Ureter (tissue), 1 donor: ENCODE measurements at regions not wholly inside any gene's neighbourhood (a gene's known extent, or its start where the extent isn't known, plus 50 kb on each side); places are given as distances from the start of the nearest gene placed in this dataset.

Experiments
- DNase-seq: peaks from one replicate; pipeline ENCODE4 v3.0.0-alpha.2; 2020; ENCODE audit warnings: low spot score
- donor health status: DM: yes; HTN: yes; CAD: no.

DNA sequence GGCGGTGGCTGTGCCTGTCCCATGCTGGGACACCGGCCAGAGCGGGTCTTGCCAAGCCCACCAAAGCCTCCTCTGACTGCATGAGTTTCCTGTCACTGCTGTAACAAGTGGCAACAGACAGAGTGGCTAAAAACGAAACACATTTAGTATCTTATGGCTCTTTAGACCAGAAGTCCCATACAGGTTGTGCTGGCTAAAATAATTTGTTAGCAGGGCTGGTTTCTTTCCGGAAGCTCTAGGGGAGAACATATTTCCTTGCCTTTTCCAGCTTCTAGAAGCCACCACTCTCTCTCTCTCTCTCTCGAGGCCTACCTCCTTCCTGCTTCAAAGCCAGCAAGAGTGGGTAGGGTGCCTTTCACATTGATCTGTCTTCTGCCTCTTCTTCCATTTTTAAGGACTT is 171.6 kb upstream of the PLPP4 start:
- DNase-seq: no peak

DNA sequence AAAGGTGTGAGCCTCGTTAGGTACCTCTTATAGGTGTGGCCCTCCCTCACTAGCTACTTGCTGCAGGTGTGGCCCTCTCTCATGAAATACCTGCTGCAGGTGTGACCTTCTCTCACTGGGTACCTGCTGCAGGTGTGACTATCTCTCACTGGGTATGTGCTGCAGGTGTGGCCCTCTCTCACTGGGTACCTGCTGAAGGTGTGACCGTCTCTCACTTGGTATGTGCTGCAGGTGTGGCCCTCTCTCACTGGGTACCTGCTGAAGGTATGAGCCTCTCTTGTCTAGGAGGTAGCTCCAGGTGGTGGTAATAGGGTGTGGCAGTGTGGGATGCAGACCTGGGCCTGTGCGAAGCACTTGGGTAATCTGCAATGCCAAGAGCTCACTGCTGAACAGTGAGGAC is 170.7 kb upstream of the PLPP4 start:
- DNase-seq: no peak

DNA sequence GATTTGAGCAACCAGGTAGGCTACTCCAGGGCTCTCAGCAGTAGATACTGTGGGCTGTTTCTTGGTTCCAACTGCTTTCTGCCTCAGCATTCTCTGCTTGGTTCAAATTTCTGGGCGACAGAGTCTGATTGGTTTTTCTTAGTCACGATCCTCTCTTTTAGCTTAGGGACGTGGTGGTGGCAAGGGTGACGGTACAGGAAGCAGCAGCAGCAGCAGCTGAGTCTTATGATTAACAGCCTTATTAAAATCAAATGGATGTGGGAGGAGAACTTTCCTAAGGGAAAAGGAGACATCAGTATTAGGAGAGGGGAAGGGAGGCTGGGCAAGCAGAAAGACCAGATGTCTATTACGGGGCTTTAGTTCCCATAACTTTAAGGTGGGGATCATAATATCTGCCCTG is 156.5 kb upstream of the PLPP4 start:
- DNase-seq: no peak

DNA sequence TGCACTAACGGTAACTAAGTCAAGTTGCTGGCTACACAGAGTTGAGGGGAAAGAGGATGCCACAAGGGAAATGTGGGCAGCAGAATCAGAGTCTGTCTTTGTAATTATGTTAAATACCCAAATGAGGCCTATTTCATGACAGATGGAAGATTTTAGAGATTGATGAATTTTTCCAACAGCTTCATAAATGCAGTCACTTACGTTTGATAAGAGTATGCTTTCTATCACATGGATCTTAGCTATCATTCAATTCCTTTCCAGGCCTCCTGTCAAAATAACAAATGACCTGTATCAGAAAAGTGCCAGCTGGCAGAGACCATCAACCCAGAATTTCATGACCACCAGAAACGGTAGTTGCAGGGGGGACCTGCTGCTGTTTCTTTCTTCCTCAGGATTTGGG is 148.4 kb upstream of the PLPP4 start:
- no peak for DNase-seq

DNA sequence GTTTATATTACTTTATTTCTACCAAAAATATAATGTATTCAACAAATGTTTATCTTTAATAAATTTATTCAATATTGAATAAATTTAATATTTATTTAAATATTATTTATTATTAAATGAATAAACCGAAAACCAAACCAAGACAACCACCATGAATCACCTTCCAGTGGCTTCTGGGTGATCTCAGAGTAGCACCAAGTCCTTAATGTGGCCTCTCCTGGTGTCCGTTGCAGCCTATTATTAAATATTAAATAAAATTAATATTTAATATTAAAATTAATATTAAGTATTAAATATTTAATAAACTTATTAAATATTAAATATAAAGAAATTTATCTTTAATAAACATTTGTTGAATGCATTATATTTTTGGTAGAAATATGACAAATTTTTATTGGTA is 143.3 kb upstream of the PLPP4 start:
- no peak for DNase-seq

DNA sequence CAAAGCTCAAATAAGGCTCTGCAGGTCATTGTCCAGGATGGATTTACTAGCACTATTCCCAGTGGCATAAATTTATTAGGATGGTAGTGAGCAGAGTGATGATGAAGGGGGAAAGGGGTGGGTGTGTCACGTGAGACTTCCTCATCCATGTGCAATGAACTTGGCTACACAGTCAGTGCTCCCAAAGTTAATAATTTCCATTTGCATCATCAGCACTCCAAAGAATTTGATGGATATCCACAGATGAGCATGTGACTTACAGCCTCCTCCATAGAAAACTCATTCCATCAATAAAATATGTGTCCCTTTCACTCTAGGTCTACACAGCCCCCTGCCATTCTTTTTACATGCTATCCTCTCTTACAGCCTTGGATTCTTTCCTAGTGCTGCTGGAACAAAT is 142.6 kb upstream of the PLPP4 start:
- DNase-seq: no peak

DNA sequence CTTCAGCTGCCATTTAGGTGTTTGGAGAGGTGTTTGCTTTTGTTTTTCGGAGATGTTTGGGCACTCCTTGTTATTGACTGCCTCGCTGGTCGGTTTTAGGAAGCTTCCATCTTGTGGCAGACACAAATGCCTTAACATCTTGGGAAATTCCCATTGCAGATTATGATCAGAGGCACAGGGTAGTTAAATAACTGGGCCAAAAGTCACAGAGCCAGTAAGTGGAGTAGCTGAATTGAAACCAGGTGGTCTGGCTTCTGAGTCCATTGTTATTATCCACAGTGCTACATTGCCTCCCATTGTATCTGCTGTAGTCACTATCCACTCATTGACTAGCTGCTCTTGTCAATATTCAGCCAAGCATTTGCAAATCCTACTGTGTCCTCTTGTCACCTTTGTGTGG is 138.2 kb upstream of the PLPP4 start:
- DNase-seq: no peak

DNA sequence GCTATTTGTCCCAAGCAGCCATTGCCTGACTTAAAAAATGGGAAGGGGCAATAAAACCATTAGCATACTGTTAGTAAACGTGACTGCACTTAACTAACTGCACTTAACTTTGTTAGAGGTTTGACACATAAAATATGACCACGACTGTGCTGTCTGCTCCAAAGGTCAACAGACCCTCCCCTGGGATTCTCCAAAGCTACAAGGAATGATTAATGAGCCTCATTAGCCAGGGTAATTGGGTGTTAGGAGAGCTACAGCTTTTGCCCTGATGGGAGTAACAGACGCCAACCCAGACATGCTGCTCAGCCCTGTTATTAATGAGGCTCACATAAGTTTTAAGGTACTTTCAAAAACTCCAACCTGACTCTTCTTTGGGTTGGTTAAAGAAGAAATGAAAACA is 129.4 kb upstream of the PLPP4 start:
- DNase-seq: no peak

DNA sequence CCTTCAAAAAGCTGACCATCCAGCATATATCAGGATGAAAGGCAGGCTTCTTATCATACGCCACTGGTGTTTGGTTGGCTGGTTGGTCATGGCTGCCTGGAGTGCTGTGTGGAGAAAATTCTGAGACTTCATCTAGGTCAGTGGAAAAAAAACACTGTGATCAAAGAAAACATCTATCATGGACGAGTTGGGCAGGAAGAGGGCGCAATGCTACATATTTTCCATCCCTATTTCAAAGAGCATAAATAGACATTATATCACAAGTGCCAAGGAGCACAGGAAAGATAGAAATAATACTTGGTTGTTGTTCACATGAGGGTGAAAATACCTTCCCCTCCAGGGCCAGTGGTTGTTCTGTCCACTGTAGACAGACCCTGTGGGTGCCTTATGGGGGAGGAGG is 128.4 kb upstream of the PLPP4 start:
- DNase-seq: no peak

DNA sequence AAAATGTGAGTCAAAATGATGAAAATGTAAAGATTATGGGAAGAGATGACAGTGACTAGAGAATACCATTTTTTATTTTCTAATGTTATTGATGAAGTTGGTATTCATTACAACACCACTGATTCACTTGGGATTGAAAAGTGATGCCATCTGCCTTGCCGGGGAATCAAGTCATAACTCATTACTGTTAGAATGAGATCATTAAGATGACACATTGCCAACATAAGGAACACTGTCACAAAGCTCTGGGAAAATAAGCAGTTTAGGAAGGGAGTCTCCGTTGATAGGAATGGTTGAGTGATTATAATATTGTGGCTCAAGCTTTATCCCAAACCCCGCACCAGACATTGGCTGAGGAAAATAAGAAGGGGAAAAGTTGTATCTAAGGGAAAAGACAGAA is 121.5 kb upstream of the PLPP4 start:
- DNase-seq: no peak

DNA sequence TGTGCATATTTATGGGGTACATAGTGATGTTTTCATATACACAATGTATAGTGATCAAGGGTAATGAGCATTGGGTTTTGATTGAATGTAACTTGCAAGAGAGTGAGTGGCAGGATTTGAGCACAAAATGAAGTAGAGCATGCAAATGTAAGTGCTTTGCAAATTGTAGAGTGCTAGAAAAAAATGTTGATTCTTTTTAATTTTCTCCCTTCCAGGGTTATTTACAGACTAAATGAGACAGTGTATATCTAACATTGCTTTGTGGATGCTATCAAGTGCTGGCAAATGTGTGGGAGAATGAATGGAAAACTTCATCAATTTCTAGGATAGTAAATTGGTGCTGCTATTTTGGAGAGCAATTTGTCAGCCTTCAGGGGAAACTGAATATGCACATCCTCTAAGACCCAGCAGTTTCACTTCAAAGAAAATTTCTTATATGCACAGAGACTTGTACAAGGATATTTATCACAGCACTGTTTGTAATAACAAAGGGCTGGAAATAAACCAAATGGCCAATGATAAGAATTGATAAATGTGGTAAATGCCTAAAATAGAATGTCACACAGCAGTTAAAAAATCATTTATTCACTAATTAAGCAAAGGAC is 120.6 kb upstream of the PLPP4 start:
- no peak for DNase-seq

DNA sequence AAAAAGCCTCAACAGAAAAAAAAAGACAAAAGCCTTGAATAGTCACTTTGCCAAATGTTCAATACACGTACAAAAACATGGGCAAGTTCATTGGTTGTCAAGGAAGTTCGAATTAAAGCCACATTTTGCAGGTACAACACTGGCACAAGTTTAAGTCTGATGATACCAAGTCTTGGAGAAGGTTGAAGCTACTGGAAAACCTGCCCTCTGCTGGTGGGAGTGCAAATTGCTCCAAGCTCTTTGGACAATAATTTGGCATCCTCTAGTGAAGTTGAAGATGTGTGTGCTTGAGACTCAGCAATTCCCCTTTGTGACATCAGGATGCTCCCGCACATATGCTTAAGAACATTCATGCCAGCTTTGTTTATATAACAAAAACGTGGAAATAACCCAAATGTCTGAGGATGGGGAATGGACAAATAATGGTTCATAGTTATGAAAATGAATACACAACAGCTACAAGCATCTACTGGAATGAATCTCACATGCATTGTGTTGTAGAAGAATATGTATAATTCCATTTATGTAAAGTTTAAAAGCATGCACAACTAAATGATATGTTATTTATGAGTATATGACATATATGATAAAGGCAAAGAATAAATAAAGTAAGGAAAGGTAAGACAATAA is 120.0 kb upstream of the PLPP4 start:
- peak; percentile 56 for DNase-seq

DNA sequence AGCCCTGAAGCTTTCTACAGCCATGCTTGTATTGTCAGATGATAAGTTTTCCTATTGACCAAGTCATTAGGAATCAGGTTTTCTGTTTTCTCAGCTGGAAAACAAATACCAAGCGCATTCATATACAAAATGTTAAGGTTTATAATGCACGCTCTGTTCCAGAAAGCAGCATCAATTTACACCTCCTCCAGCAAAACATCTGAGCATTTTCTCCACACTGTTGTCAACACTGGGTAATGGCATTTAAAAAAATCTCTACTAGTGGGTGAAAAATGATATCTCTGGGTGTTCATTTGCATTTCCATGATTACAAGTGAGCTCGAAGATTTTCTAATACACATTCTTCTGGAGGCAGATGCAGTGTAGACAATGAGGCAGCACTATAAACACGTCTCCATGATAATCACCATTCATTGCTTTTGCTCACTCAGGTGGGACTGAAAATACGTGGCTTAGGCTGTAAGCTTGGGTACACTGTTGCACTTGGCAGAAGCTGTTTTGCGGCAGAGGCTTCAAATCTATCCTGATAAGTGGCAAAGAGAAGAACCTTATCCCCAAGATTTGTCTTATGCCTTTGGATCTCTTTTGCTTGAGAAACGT is 114.8 kb upstream of the PLPP4 start:
- DNase-seq: no peak

DNA sequence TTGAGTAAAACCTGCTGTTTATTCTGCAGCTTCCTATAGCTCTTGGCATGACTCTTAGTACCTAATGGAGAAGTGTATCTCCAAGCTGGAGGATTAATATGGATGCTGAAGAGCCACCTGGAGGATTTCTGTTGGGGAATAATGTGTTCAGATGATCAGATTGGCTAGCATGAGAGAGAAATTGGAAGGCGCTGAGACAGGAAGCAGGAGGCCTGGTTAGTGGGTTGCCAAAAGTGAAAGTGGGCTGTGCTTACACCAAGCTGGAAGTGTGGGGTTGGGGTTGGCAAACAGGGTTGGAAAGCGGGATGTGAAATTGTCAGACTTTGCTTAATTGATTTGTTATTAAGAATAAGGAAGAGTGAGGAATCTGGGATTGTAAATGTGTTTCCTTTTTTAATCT is 111.8 kb upstream of the PLPP4 start:
- no peak for DNase-seq

DNA sequence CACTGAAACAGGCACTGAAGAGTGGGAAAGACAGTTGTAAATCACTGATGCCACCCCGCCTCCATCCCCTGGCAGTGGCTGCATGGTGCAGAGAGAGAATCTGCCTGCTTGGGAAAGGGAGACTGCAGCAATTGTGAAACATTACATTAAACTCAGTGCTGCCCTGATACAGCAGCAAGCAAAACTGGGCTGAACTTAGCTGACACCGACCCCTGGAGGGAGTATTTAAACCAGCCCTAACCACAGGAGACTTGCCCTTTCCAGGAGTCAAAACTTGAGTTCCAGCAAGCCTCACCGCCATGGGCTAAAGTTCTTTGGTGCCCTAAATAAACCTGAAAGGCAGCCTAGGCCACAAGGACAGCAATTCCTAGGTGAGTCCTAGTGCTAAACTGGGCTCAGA is 109.4 kb upstream of the PLPP4 start:
- no peak for DNase-seq

DNA sequence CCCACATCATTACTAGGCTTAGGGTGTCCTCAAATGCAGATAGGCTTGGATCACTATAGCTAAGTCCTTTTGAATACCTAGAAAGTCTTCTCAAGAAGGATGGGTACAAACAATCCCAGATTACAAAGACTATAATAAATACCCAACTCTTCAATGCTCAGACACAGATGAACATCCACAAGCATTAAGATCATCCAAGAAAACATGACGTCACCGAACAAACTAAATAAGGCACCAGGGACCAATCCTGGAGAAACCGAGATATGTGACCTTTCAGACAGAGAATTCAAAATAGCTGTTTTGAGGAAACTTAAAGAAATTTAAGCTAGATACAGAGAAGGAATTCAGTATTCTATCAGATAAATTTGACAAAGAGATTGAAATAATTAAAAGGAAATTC is 108.0 kb upstream of the PLPP4 start:
- no peak for DNase-seq

DNA sequence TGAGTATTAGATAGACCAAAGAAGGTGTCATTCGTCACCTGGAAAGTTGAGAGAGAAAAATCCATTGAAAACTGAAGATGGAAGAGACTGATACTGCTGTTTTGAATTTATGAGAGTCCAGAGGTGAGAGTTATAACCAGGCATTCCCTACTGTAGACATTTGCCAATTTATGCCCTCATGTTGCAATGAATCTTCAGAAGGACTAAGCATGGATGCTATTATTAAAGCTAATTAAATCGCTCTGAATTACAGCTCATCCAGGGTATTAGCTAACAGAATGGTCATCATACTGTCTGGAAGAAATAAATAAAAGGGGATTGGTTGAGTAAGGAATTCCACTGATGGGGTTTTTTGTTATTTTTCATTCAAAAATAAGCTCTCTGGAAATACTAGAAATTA is 101.6 kb upstream of the PLPP4 start:
- no peak for DNase-seq

DNA sequence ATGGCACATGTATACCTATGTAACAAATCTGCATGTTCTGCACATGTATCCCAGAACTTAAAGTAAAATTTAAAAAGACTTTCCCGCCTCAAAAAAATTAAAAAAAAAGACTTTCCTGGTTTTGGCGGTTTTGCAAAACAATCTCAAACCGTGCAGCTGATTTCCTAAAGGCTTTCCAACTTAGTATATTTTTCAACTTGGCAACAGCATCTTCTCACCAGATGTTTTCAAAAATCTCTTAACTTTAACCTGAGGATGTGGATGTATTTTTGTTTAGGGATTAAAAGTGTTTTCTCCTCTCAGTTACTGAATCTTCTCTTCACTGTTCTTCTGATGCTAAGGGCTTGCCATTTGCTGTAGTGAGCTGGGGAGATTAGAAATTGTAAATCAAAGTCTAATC is 96.5 kb upstream of the PLPP4 start:
- no peak for DNase-seq

DNA sequence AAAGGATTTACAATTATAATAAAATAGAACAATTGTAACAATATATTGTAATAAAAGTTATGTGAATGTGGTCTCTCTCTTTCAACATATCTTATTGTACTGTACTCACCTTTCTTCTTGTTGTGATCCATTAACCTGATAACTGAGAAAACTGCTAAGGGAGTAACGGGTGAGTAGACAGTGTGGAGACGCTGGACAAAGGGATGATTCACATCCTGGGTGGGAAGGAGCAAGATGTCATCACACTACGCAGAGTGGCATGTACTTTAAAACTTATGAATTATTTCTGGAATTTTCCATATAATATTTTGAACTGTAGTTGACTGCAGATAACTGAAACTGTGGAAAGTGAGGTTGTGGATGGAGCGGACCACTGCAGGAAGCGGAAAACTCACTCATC is 91.2 kb upstream of the PLPP4 start:
- DNase-seq: no peak

DNA sequence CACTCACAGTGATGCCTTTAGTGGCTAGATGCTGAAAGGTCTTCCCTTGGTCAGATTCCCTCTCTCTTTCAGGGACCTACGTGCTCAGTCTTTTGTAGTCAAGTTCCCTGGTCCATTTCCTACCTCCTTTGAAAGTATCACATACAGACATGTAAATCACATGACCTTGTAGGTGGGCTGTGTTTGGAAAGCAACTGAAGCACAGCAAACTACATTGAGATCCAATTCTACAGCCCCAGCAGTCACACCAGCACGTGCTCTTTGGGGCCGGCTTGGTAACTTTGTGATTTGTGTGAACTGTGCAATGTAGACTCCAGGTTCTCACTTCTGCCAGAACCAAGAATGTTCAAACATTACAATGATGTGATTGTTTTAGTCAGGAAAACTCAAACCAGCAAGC is 89.7 kb upstream of the PLPP4 start:
- no peak for DNase-seq

DNA sequence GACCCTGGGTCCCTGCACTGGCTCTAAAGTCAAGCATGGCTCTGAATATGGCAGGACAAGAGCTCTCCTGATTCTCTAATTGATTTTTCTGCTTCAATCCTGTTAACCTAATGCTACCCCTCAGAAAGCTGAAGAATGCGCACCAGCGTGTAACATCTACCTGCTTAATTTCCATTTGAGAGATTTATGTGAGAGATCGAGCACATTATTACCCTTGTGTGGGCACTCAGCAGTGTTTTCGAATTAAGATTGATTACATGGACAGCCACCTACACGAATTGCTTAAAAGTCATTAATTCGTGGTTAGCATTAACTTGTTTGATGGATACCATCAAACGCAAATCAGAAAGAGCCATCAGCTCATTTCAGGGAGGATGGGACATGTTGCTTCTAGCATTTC is 88.7 kb upstream of the PLPP4 start:
- no peak for DNase-seq

DNA sequence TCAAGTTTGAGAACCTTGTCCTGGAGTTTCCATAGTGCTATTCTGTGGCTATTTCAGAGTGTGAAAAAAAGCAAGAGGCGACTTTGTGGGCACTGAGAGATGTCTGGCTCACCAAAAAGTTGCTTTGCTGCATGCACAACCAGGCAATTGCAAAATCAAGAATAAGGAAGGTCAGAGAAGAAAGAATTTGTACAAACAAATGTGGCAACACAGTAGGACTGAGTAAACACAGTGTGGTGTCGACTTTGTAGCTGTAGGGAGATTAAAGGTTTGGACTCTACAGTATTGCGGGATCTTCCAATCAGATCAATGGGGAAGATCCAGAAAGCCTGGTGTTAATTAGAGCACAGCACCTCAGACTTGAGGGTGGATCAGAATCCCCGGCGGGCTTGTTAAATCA is 88.1 kb upstream of the PLPP4 start:
- DNase-seq: no peak

DNA sequence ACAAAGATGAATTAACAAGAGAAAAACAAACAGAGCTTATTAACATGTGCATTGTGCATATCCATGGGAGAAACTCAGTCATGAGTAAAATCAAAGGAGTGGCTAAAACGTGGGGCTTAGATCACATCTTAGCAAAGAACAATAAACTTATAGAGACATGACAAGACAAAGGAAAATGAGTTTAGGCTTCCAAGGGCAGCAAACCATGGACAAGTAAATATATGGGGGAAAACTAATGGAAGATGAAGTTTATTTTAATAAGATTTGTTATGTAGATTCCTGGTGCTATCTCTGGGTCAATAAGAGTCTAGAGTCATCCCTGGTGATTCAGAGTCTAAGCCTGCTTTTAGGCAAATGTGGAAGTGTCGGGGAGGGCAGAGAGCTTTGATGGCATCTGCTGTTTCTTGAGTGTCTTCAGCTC is 87.2 kb upstream of the PLPP4 start:
- no peak for DNase-seq

DNA sequence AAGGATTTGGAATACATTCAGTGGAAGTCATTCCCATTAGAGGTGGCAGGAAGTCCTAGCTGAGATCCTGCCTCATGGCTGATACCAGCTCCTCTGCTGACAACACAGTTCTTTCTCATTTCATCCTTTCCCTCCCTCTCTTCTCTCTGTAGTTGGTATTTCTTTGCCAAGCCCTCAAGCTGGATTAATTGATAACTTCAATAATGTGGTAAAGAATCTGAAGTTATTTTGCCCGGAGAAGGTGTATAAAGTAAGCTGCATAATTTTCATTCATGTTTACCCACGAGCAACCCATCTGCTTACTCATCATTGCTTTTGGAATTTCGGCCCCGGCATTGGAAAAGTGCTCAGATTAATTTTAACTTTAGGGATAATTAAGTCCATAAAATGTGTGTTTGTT is 85.2 kb upstream of the PLPP4 start:
- no peak for DNase-seq
